ENCODE measurements at regions not wholly inside any gene's neighbourhood (a gene's known extent, or its start where the extent isn't known, plus 50 kb on each side); places are given as distances from the start of the nearest gene placed in this dataset.

GRCh38 chr4:136078976-136079375 is 1453.3 kb downstream of the PCDH18 start:
- no peak for DNase-seq (ENCODE audit: low spot score)

GRCh38 chr4:136056748-136057147 is 1475.5 kb downstream of the PCDH18 start:
- DNase-seq (ENCODE audit: low spot score), result no peak

DNA sequence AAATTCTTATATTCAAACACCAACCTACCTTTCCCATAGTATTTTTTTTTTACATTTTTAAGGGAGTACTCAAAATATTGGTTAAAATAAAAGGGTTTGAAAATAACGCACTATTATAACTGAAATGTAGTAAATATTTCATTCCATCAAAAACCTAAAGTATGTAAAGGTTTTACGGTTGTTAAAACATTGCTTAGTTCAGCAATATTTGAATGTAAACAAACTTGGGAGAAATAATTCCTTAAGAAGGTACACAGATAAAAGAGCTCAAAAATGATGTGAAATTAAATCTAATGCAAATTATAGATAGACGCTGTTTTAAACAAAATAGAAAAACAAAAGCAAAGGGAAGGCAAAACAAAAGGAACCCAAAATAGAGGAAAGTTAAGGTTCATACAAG is 1476.9 kb downstream of the PCDH18 start:
- no peak for DNase-seq (ENCODE audit: low spot score)

GRCh38 chr4:136036744-136037143 is 1495.5 kb downstream of the PCDH18 start:
- no peak for DNase-seq (ENCODE audit: low spot score)

DNA sequence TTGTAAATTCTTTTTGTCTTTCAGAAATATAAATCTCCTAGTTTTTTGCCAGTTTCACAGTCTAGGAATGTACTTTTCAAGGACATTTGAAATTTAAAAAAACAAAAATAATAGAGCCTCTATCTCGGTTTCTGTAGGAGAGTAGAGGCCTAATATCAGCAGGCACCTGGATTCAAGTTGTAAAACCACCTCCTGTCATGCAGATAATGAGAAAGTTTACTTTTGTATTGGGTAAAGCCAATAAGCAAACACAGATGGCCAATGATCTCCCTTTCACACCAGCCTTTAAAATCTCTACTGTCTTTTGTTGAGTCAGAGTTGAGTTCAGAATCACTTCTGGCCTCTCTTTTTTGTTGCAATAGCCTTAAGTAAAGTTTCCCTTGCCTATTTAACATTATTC is 1499.9 kb downstream of the PCDH18 start:
- DNase-seq (ENCODE audit: low spot score), result no peak

GRCh38 chr4:136025540-136025939 is 1506.8 kb downstream of the PCDH18 start:
- no peak for DNase-seq (ENCODE audit: low spot score)

DNA sequence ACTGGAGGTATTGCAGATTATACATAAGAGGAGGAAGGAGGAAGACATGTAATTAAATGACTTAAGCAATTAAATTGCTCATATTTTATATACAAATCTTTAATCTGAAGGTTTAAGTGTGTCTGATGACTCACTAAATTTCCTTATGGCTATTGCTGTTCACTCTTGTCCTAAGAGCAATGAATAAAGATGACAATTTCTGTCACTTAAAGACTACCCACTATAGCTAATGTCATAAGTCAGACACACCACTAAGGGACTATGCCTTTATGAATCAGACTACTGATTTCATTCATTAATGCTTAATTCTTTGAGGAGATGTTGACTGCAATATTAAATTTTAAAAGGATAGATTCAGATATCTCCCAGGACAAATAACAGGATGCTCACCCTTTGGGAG is 1514.7 kb downstream of the PCDH18 start:
- DNase-seq (ENCODE audit: low spot score), result no peak

- DNase-seq (ENCODE audit: low spot score), result no peak
These were observed 1520.1 kb downstream of the PCDH18 start for GRCh38 chr4:136012220-136012619.

- DNase-seq (ENCODE audit: low spot score), result no peak
These were observed 1522.9 kb downstream of the PCDH18 start for GRCh38 chr4:136009258-136009832.

GRCh38 chr4:136007991-136008390 is 1524.3 kb downstream of the PCDH18 start:
- no peak for DNase-seq (ENCODE audit: low spot score)

DNA sequence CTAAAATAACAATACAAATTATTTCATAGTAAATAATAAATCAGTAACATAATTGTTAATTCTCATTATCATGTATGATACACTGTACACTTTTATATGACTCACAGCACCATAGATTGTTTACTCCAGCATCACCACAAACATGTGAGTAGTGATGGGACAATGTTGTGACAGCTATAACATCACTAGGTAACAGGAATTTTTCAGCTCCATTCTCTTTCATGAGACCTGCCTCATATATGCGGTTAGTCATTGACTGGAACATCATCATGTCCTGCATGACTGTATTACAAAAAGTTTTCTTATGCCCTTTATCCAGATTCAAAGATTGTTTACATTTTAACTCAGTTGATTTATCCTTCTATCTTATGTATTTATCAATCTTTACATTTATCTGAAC is 1530.0 kb downstream of the PCDH18 start:
- no peak for DNase-seq (ENCODE audit: low spot score)

- DNase-seq (ENCODE audit: low spot score), result no peak
These were observed 1530.5 kb downstream of the PCDH18 start for GRCh38 chr4:136001791-136002190.

GRCh38 chr4:136000246-136000645 is 1532.0 kb downstream of the PCDH18 start:
- no peak for DNase-seq (ENCODE audit: low spot score)

DNA sequence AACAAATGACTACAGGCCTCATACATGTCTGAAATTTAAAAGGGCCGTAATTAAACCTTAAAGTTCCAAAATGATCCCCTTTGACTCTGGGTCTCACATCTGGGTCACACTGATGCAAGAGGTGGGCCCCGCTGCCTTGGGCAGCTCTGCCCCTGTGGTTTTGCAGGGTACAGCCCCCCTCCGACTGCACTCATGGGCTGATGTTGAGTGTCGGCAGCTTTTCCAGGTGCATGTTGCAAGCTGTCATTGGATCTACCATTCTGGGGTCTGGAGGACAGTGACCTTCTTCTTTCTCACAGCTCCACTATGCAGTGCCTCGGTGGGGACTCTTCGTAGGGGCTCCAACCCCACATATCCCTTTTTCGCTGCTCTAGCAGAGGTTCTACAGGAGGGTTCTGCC is 1537.9 kb downstream of the PCDH18 start:
- DNase-seq (ENCODE audit: low spot score), result no peak

- DNase-seq (ENCODE audit: low spot score), result no peak
These were observed 1555.4 kb downstream of the PCDH18 start for GRCh38 chr4:135976860-135977259.

DNA sequence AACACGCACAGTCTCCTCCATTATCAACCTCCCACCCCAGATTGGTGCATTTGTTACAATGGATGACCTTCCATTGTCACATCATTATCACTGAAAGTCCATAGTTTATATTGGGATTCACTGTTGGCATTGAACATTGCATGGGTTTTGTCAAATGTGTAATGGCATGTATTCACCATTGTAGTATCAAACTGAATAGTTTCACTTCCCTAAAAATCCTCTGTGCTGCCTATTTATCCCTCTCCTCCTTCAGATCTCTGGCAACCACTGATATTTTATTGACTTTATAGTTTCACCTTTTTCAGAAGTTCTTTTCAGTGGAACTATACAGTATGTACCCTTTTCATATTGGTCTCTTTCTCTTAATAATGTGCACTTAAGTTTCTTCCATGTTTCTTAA is 1565.4 kb downstream of the PCDH18 start:
- DNase-seq (ENCODE audit: low spot score), result no peak

GRCh38 chr4:135963009-135963408 is 1569.3 kb downstream of the PCDH18 start:
- no peak for DNase-seq (ENCODE audit: low spot score)

- DNase-seq (ENCODE audit: low spot score), result no peak
These were observed 1582.4 kb downstream of the PCDH18 start for GRCh38 chr4:135949931-135950330.

DNA sequence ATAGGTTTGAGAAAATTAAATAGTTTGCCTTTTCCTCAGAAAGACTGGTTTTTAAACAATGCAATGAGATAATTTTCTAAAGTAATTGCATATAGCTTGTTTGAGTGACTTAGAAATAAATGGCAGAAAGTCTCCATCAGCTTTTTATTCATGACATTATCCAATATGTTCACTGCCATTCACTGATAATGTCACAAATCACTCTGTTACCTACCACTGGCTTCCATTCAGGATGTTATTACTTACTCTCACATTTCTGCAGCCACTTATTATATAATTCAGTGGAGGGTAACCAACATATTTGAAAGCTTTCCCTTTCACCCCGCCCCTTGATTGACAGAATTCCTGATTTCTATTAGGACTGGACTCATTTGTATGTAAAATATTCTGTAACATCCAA is 1583.5 kb downstream of the PCDH18 start:
- no peak for DNase-seq (ENCODE audit: low spot score)

GRCh38 chr4:135941671-135942070 is 1590.6 kb downstream of the PCDH18 start:
- no peak for DNase-seq (ENCODE audit: low spot score)

GRCh38 chr4:135934026-135934425 is 1598.3 kb downstream of the PCDH18 start:
- DNase-seq (ENCODE audit: low spot score), result no peak

GRCh38 chr4:135927651-135928050 is 1604.6 kb downstream of the PCDH18 start:
- no peak for DNase-seq (ENCODE audit: low spot score)

- DNase-seq (ENCODE audit: low spot score), result no peak
These were observed 1611.2 kb downstream of the PCDH18 start for GRCh38 chr4:135921081-135921480.

GRCh38 chr4:135917011-135917410 is 1615.3 kb downstream of the PCDH18 start:
- DNase-seq (ENCODE audit: low spot score), result no peak

DNA sequence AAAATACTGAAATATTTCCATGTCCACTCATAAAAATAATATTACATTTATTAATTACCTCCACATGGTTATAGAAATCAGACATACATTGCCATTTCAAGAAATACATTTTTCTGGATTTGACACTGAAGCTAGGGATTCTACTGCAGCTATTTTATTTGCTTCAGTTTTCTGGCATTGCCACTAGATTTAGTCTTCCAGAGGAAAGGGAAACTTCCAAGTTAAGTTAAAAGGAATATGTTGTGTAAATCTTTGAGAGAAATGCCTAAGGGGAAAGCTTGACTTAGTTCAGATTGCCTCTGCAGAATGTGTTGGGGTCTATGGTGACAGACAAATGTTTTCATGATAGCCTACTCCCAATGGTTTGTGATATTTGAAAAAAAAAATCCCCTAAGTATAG is 1631.3 kb downstream of the PCDH18 start:
- DNase-seq (ENCODE audit: low spot score), result no peak

Measured in putamen (tissue), 1 donor.